ENCODE measurements at regions not wholly inside any gene's neighbourhood (a gene's known extent, or its start where the extent isn't known, plus 50 kb on each side); places are given as distances from the start of the nearest gene placed in this dataset.
A peak's percentile ranks its signal among the peaks of the same experiment; 100 is the strongest.

- DNase-seq (ENCODE audit: low spot score) = no peak
Observed at GRCh38 chr6:53744321-53744720, 50.5 kb upstream of the LRRC1 start.

GRCh38 chr6:53741034-53741823, 53.6 kb upstream of the LRRC1 start:
- DNase-seq (ENCODE audit: low spot score) = no peak

DNA sequence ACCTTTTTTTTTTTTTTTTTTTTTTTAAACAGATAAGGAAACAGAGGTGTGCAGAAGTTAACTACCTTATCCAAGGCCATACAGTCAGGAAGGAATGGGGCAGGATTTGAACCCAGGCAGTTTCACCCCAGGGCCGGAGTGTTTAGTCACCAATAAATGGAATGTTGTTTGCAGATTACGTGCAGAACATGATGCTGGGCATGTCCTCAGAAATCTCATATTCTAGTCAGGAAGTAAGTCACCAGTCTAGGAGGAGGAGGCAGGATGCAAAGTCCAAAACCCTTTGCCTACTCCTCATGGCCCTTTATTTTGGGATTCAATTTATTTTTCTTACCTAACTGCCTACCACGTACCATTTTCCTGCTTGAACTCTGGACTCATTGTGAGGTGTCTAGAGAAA, 57.1 kb upstream of the LRRC1 start:
- DNase-seq (ENCODE audit: low spot score) = no peak

DNA sequence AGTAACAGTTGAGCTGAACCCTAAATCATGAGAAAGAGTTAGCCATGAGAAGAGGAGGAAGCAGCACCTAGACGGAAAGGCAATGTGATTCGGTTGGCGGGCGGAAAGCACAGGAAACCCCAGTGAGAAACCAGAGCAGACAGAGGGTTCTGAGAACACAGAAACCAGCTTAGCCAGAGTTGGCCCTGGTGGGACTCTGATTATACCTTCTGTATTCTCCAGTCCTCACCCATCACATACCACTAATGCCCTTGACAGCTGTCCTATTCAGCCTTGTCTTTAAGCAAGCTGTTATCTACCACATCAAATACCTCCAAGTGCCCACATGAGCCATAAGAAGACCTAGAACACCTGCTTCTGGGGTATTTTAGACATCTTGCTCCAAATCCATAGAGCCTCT, 58.9 kb upstream of the LRRC1 start:
- DNase-seq (ENCODE audit: low spot score) = no peak

- DNase-seq (ENCODE audit: low spot score) = no peak
Observed at GRCh38 chr6:53734473-53735299, 60.1 kb upstream of the LRRC1 start.

GRCh38 chr6:53731866-53732636, 62.8 kb upstream of the LRRC1 start:
- no peak for DNase-seq (ENCODE audit: low spot score)

GRCh38 chr6:53730767-53731166, 64.0 kb upstream of the LRRC1 start:
- no peak for DNase-seq (ENCODE audit: low spot score)

- DNase-seq (ENCODE audit: low spot score) = peak; percentile 51
Observed at GRCh38 chr6:53728570-53729194, 63.1 kb upstream of the KLHL31 start.

DNA sequence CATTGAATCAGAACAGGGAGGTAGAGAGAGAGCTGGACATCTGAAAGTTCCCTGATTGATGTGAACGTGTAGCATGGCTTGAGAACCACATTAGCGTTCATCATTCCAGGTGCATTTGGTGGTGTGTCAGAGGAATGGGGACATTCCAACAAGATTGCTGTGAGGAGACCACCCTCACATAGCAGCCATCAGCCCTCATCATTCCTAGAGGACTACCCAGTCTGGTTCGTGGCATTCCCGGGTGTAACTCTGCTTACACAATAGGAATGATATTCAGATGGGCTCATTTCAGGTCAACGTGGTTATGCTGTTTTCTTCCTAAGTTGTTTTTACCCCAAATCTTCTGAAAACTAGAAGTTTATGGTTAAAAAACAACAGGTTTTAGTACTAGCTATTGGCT, 62.2 kb upstream of the KLHL31 start:
- DNase-seq (ENCODE audit: low spot score) = no peak

GRCh38 chr6:53725791-53726575, 60.4 kb upstream of the KLHL31 start:
- peak; percentile 85 for DNase-seq (ENCODE audit: low spot score)

DNA sequence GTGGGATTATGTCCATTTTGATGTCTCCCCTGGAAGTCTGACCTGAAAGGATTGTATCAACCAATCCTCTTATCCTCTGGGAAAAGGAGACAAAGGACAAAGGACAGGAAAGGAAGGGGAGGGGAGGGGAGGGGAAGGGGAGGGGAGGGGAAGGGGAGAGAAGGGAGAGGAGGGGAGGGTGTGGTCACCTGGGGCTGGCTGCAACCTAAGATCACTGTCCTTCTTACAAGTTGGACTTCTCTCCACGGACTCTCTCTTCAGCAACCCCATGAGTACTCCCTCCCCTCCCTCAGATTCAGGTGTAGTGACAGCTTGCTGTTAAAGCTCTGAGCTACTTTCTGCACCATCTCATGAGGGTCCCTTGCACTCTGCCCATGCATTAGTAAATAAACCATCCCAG, 58.9 kb upstream of the KLHL31 start:
- DNase-seq (ENCODE audit: low spot score) = no peak

DNA sequence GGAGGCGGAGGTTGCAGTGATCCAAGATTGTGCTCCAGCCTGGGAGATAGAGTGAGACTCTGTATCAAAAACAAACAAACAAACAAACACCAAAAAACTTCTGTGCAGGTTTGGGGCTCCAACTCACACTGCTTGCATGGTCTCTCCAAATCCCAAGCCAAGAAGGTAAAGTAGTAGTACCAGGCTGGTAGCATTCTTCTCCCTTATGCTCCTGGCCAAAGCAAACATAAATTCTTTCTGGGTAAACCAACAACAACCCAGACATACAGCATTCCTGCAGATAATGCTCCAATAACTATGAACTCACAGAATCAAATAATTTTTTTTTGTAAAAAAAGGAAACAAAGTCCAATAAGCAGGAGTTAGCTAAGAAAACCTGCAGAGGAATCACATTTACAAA, 57.8 kb upstream of the KLHL31 start:
- DNase-seq (ENCODE audit: low spot score) = no peak

DNA sequence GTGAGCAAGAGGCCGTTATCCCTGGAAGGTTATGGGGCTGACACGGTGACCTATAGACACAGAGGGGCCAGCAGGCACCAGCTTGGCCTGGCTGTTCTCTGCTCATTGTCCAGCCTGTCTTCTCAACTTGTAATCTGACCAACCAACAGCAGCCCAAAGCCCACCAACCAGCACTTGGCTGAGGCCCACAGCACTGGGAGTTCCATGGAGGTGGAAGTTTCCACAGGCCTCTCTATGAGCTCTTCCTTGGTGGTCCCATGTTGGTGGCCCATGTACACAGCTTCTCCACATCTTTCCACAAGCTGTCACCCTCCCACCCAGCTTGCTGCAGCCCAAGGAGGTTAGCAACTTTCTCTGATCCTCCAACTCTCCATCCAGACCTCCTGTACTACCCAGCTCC, 56.2 kb upstream of the KLHL31 start:
- DNase-seq (ENCODE audit: low spot score) = no peak

GRCh38 chr6:53718597-53719460, 53.3 kb upstream of the KLHL31 start:
- peak; percentile 55 for DNase-seq (ENCODE audit: low spot score)

GRCh38 chr6:53717566-53717965, 52.0 kb upstream of the KLHL31 start:
- no peak for DNase-seq (ENCODE audit: low spot score)

DNA sequence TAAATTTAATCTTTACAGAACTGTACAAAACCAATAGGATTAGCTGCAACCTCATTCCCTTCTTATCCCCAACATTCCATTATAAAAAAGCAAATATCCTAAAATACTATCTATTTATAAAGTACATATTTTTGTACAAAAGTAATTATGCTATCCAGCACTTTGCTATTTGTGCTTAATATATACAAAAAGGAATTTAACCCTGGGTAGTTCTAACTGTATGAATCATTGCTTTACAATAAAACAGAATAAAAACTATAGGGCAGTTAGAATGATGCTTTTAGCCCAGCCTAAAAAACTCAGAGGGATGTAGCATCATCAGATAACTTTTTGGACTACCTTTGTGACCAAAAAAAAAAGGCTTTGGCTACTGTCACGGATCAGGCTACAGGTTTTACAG, 49.9 kb upstream of the KLHL31 start:
- DNase-seq (ENCODE audit: low spot score) = no peak
